Lung (tissue), 11 donors: ENCODE measurements at regions not wholly inside any gene's neighbourhood (a gene's known extent, or its start where the extent isn't known, plus 50 kb on each side); places are given as distances from the start of the nearest gene placed in this dataset.

Source experiments
- ATAC-seq: fragments of 200-7000 bp; cut with Tn5 transposase; one replicate; pipeline ENCODE4 v1.9.1; 2020; ENCODE audit warnings: moderate number of reproducible peaks; ENCODE audit not compliant: insufficient read depth, low FRiP score
- DNase-seq, 3 donors: peaks; one replicate each; pipeline ENCODE4 v3.0.0-alpha.2; 2013 to 2017
- H3K27ac ChIP-seq, 2 donors: one replicate each; pipeline ENCODE4 v1.5.1; 2013; ENCODE audit warnings: mild to moderate bottlenecking in 2 of 2, moderate library complexity in 2 of 2, control low read depth in 1 of 2, inconsistent platforms in 1 of 2, low read depth in 1 of 2, low read length in 1 of 2
- H3K27me3 ChIP-seq, 3 donors: one replicate each; pipeline ENCODE4 v1.5.1; 2013; ENCODE audit warnings: low read length in 2 of 3; ENCODE audit not compliant: control insufficient read depth in 3 of 3, insufficient read depth in 3 of 3
- H3K36me3 ChIP-seq, 4 donors: one replicate each; pipeline ENCODE4 v1.5.1; 2013; ENCODE audit warnings: low read length in 4 of 4, mild to moderate bottlenecking in 1 of 4, moderate library complexity in 1 of 4; ENCODE audit not compliant: control insufficient read depth in 4 of 4, insufficient read depth in 4 of 4
- H3K4me1 ChIP-seq, 5 donors: one replicate each; pipeline ENCODE4 v1.5.1; 2013; ENCODE audit warnings: low read length in 5 of 5, mild to moderate bottlenecking in 2 of 5, moderate library complexity in 1 of 5; ENCODE audit not compliant: control insufficient read depth in 5 of 5, insufficient read depth in 5 of 5
- H3K4me3 ChIP-seq: one replicate; pipeline ENCODE4 v1.5.1; 2013; ENCODE audit warnings: mild to moderate bottlenecking, control low read depth, moderate library complexity
- H3K9ac ChIP-seq, 2 donors: one replicate each; pipeline ENCODE4 v1.5.1; 2013; ENCODE audit warnings: low read length in 2 of 2, control low read depth in 1 of 2; ENCODE audit not compliant: insufficient read depth in 1 of 2
- H3K9me3 ChIP-seq, 4 donors: one replicate each; pipeline ENCODE4 v1.5.1; 2013; ENCODE audit warnings: low read length in 3 of 4, mild to moderate bottlenecking in 1 of 4, moderate library complexity in 1 of 4; ENCODE audit not compliant: control insufficient read depth in 4 of 4, insufficient read depth in 3 of 4
- WGBS, 2 donors: extraction: QIAGEN DNeasy Blood & Tissue Kit; methylation state at CpG; one replicate each; pipeline ENCODE4 v1.1.7; 2013; 5-methylcytosine and 5-hydroxymethylcytosine counted together
- TF ChIP-seq, protein P1 (sequence below): IDR thresholded peaks from 2 replicates; pipeline ENCODE4 v1.5.1; 2012; ENCODE audit warnings: mild to moderate bottlenecking; ENCODE audit errors: control extremely low read depth, extremely low read depth
- donor health status: control.
- donor health status: control.
- donor health status: Bipolar disorder and iron deficiency.
- donor health status: healthy.
- donor health status: DM: yes; HTN: yes; CAD: no.

DNA sequence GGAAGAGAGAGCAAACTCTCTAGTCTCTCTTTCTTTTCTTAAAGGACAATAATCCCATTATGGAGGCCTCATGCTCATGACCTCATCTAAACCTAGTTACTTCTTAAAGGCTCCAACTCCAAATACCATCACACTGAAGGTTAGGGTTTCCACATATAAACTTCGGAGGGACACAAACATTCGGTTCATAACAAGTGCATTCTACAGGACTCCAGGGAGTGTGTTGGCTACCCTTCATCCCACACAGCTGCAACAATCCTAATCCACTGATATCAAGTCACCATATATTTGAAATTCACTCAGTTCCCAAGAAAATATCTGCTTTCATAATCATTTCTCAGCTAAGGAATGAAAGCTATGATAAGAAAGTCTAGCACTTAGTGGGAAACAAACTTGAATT, 265.9 kb upstream of the PLEKHG7 start:
- H3K4me3 ChIP-seq, result no peak overlapping the region
- H3K27me3 ChIP-seq, result no peaks in the 10 kb centered on the region
- WGBS, 2 donors, result 87 to 98% methylated on average over 2 of the region's 2 CpGs

DNA sequence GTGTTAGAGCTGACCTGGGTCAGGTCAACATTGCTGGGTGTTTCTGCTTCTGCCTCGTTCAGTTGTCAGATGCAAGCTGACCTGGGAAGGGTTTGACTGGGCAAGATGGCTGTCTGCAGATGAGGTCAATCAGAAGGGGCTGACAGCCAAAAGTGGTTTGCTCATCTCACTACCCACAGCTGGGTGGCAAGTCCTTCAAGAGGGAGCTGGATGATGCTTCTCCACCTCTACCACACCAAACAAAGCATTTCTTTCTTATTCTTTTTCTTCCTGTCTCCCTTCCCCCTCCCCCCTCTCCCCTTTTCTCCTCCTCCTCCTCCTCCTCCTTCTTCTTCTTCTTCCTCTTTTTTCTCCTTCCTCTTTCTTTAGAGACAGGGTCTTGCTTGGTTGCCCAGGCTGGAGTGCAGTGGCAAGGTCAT, 268.2 kb upstream of the PLEKHG7 start:
- 78 to 82% methylated on average over 1 of the region's 1 CpG for WGBS, 2 donors
- ATAC-seq, result no peak
- Histone ChIP-seq H3K27ac (no peak overlapping the region), H3K27me3 (no peaks in the 10 kb centered on the region), H3K9me3 (no peaks in the 10 kb centered on the region), H3K36me3 (no peaks in the 10 kb centered on the region), H3K9ac (no peak overlapping the region), H3K4me1 (peaks cover 0 to 3% (median 0%) of the 10 kb centered on the region in 5 donors), H3K4me3 (no peak overlapping the region)
- TF ChIP-seq, protein P1, sequence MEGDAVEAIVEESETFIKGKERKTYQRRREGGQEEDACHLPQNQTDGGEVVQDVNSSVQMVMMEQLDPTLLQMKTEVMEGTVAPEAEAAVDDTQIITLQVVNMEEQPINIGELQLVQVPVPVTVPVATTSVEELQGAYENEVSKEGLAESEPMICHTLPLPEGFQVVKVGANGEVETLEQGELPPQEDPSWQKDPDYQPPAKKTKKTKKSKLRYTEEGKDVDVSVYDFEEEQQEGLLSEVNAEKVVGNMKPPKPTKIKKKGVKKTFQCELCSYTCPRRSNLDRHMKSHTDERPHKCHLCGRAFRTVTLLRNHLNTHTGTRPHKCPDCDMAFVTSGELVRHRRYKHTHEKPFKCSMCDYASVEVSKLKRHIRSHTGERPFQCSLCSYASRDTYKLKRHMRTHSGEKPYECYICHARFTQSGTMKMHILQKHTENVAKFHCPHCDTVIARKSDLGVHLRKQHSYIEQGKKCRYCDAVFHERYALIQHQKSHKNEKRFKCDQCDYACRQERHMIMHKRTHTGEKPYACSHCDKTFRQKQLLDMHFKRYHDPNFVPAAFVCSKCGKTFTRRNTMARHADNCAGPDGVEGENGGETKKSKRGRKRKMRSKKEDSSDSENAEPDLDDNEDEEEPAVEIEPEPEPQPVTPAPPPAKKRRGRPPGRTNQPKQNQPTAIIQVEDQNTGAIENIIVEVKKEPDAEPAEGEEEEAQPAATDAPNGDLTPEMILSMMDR, result no peak
- DNase-seq, result no peak

More for the DNA sequence above, 265.9 kb upstream of the PLEKHG7 start:
- Histone ChIP-seq H3K36me3 (no peaks in the 10 kb centered on the region), H3K4me1 (peaks cover 0 to 3% (median 0%) of the 10 kb centered on the region in 5 donors), H3K9me3 (no peaks in the 10 kb centered on the region), H3K9ac (no peak overlapping the region), H3K27ac (no peak overlapping the region)
- ATAC-seq, result no peak
- DNase-seq, result no peak
- TF ChIP-seq, protein P1, result no peak

DNA sequence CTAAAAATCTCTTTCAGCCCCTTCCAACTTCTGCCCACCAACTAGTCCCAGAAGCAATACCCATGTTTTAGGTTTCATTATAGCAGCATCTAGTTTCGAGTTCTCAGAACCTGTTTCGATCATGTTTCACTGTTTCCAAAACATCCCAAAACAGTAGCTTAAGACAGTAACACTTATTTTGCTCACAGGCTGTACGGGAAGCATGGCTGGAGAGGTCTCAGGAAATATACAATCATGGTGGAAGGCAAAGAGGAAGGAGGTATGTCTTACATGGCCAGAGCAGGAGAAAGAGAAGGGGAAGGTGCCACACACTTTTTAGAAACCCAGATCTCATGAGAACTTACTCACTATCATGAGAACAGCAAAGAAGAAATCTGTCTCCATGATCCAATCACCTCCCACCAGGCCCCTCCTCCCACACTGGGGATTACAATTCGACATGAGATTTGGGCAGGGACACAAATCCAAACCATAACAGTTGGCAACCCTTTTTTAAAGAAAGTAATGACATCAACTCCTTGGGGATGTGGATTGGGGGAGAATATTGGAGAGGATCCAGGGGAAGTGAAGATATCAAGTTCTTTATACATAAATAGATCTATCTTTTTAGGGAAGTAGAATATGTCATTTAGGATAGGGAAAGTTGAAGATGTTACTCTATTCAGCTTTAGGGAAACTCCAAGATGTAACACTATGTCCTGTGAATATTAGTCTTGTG, 269.9 kb upstream of the PLEKHG7 start:
- Histone ChIP-seq H3K9ac (no peak overlapping the region), H3K27ac (no peak overlapping the region), H3K4me1 (no peaks in the 10 kb centered on the region), H3K27me3 (no peaks in the 10 kb centered on the region), H3K4me3 (no peak overlapping the region), H3K9me3 (no peaks in the 10 kb centered on the region), H3K36me3 (no peaks in the 10 kb centered on the region)
- WGBS, 2 donors, result 76 to 87% methylated on average over 4 of the region's 4 CpGs
- no peak for ATAC-seq
- TF ChIP-seq, protein P1, result no peak
- DNase-seq, result no peak

DNA sequence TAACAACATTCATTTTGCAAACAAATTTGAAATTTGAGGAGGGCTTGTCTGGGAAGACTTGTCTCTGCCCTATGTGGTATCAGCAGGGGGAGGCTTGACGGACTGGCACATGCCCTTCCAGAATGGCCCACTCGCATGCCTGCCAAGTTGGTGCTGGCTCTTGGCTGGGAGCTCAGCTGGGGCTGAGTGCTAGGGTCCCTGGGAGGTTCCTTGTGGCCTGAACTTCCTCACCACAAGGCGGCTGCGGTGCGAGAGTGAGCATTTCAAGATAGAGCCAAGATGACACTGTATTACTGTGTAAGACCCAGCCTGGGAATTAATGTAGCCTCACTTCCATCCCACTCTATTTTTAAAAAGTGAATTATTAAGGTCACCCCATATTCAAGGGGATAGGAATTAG, 271.6 kb upstream of the PLEKHG7 start:
- Histone ChIP-seq H3K9me3 (no peaks in the 10 kb centered on the region), H3K4me3 (no peak overlapping the region), H3K36me3 (no peaks in the 10 kb centered on the region), H3K27ac (no peak overlapping the region), H3K4me1 (no peaks in the 10 kb centered on the region), H3K9ac (no peak overlapping the region), H3K27me3 (no peaks in the 10 kb centered on the region)
- DNase-seq, result no peak
- ATAC-seq, result no peak
- TF ChIP-seq, protein P1, result no peak
- WGBS, 2 donors, result 31 to 76% methylated on average over 5 of the region's 5 CpGs
